H1 (cell line): ENCODE measurements at regions not wholly inside any gene's neighbourhood (a gene's known extent, or its start where the extent isn't known, plus 50 kb on each side); places are given as distances from the start of the nearest gene placed in this dataset.

Experiments
- CTCF ChIA-PET: fragments of 300-600 bp; sonication (Branson Sonifier 250); formaldehyde crosslinking; loops from one replicate; lab custom pipeline; 2021; ENCODE audit not compliant: partially characterized antibody; lab: Charles Lee
- POLR2A ChIA-PET: fragments of 300-600 bp; sonication (Branson Sonifier 250); formaldehyde crosslinking; loops from one replicate; lab custom pipeline; 2021; ENCODE audit warnings: inconsistent platforms; ENCODE audit not compliant: partially characterized antibody; lab: Charles Lee
- DNase-seq, 2 experiments: peaks; one replicate each; pipeline versions ENCODE4 v3.0.0 to v3.0.0-alpha.2; 2010 to 2022; ENCODE audit warnings: low spot score in 2 of 2, low read depth in 1 of 2, mixed read lengths in 1 of 2
- FAIRE-seq: peaks from 2 replicates; lab custom pipeline; 2011; peaks lifted over from hg19 to GRCh38; lab: Jason Lieb, UNC
- H2AFZ ChIP-seq: 2 replicates; pipeline ENCODE4 v1.8.1; 2012; ENCODE audit warnings: low read length, inconsistent platforms
- H2AK5ac ChIP-seq: 2 replicates; pipeline ENCODE4 v1.6.1; 2013; ENCODE audit warnings: low read depth, low read length
- H2BK120ac ChIP-seq: replicated peaks from 2 replicates; pipeline ENCODE3; 2013; ENCODE audit warnings: low read depth, low read length, inconsistent platforms
- H2BK12ac ChIP-seq: 2 replicates; pipeline ENCODE4 v1.6.1; 2013; ENCODE audit warnings: low read depth, low read length
- H2BK15ac ChIP-seq: 2 replicates; pipeline ENCODE4 v1.6.1; 2013; ENCODE audit warnings: low read length
- H2BK20ac ChIP-seq: 2 replicates; pipeline ENCODE4 v1.6.1; 2013; ENCODE audit warnings: low read length
- H2BK5ac ChIP-seq: 2 replicates; pipeline ENCODE4 v1.6.1; 2013; ENCODE audit warnings: low read depth, low read length
- H3K14ac ChIP-seq: 2 replicates; pipeline ENCODE4 v1.6.1; 2013; ENCODE audit warnings: inconsistent platforms; ENCODE audit not compliant: insufficient read length
- H3K18ac ChIP-seq: 2 replicates; pipeline ENCODE4 v1.6.1; 2013; ENCODE audit warnings: low read length; ENCODE audit errors: extremely low read depth
- H3K23ac ChIP-seq: 2 replicates; pipeline ENCODE4 v1.6.1; 2013; ENCODE audit warnings: inconsistent platforms; ENCODE audit not compliant: insufficient read length
- H3K23me2 ChIP-seq: 2 replicates; pipeline ENCODE4 v1.6.1; 2013; ENCODE audit warnings: low read depth, low read length
- H3K27ac ChIP-seq: 2 replicates; pipeline ENCODE4 v1.6.1; 2011; ENCODE audit warnings: low read depth, low read length, inconsistent platforms
- H3K27me3 ChIP-seq, 4 experiments: replicated peaks in 1 of 4; 1 replicate in 1 of 4; 2 replicates in 3 of 4; pipeline versions ENCODE4 v1.6.1 to v1.8.1; 2011 to 2013; ENCODE audit warnings: low read length in 3 of 4, mild to moderate bottlenecking in 3 of 4, inconsistent platforms in 2 of 4, mixed read lengths in 2 of 4, moderate library complexity in 1 of 4; ENCODE audit not compliant: control insufficient read depth in 3 of 4, insufficient read depth in 3 of 4; ENCODE audit errors: extremely low read depth in 1 of 4
- H3K36me3 ChIP-seq, 4 experiments: 2 replicates each; pipeline versions ENCODE4 v1.6.1 to v1.8.1; 2011 to 2013; ENCODE audit warnings: mild to moderate bottlenecking in 4 of 4, low read length in 3 of 4, moderate library complexity in 2 of 4, control low read depth in 1 of 4, inconsistent platforms in 1 of 4; ENCODE audit not compliant: insufficient read depth in 4 of 4, control insufficient read depth in 2 of 4
- H3K4ac ChIP-seq: replicated peaks from 2 replicates; pipeline ENCODE3; 2013; ENCODE audit warnings: low read length, low read depth, mixed read lengths, inconsistent platforms; ENCODE audit not compliant: insufficient read length
- H3K4me1 ChIP-seq, 4 experiments: replicated peaks in 1 of 4; 1 replicate in 1 of 4; 2 replicates in 3 of 4; pipeline versions ENCODE4 v1.6.1 to v1.8.1; 2011 to 2013; ENCODE audit warnings: low read length in 3 of 4, inconsistent platforms in 2 of 4, mixed read lengths in 1 of 4; ENCODE audit not compliant: insufficient read depth in 4 of 4, control insufficient read depth in 3 of 4
- H3K4me2 ChIP-seq, 2 experiments: 2 replicates each; pipeline versions ENCODE4 v1.6.1 to v1.8.1; 2011 to 2013; ENCODE audit warnings: low read depth in 2 of 2, low read length in 2 of 2, control low read depth in 1 of 2, inconsistent platforms in 1 of 2, mild to moderate bottlenecking in 1 of 2; ENCODE audit not compliant: insufficient read depth in 1 of 2
- H3K4me3 ChIP-seq, 4 experiments: fragments of 200-600, 300-600 bp in 1 of 4; sonication (generic), shearing (Covaris generic), sonication (Bioruptor Twin) in 1 of 4; 2 replicates each; pipeline versions ENCODE4 v1.5.1 to v1.8.1; 2011 to 2016; ENCODE audit warnings: low read length in 4 of 4, low read depth in 3 of 4, control low read depth in 2 of 4, inconsistent platforms in 2 of 4, mild to moderate bottlenecking in 2 of 4, mixed read lengths in 1 of 4, moderate library complexity in 1 of 4; ENCODE audit not compliant: insufficient read depth in 2 of 4; ENCODE audit errors: extremely low read depth in 1 of 4
- H3K56ac ChIP-seq: replicated peaks from 2 replicates; pipeline ENCODE3; 2013; ENCODE audit warnings: low read depth, mild to moderate bottlenecking, mixed read lengths, low read length, inconsistent platforms; ENCODE audit not compliant: insufficient read length
- H3K79me1 ChIP-seq: 2 replicates; pipeline ENCODE4 v1.6.1; 2013; ENCODE audit warnings: low read depth, low read length, control low read depth
- H3K79me2 ChIP-seq, 2 experiments: 2 replicates each; pipeline versions ENCODE4 v1.6.1 to v1.8.1; 2012 to 2013; ENCODE audit warnings: low read length in 2 of 2, mild to moderate bottlenecking in 2 of 2, inconsistent platforms in 1 of 2; ENCODE audit not compliant: insufficient read depth in 2 of 2, control insufficient read depth in 1 of 2
- H3K9ac ChIP-seq, 4 experiments: replicated peaks in 1 of 4; 1 replicate in 1 of 4; 2 replicates in 3 of 4; pipeline versions ENCODE4 v1.6.1 to v1.8.1; 2011 to 2013; ENCODE audit warnings: low read depth in 3 of 4, low read length in 3 of 4, control low read depth in 2 of 4, mild to moderate bottlenecking in 2 of 4, moderate library complexity in 2 of 4, inconsistent platforms in 1 of 4; ENCODE audit errors: extremely low read depth in 1 of 4
- H3K9me3 ChIP-seq, 2 experiments: 2 replicates each; pipeline versions ENCODE4 v1.6.1 to v1.8.1; 2012 to 2013; ENCODE audit warnings: mild to moderate bottlenecking in 2 of 2, moderate library complexity in 2 of 2, control low read depth in 1 of 2, inconsistent platforms in 1 of 2, low read depth in 1 of 2, low read length in 1 of 2, mixed read lengths in 1 of 2; ENCODE audit not compliant: insufficient read depth in 2 of 2
- H4K20me1 ChIP-seq, 2 experiments: replicated peaks in 1 of 2; 2 replicates each; pipeline versions ENCODE3 to v1.8.1; 2011 to 2013; ENCODE audit warnings: inconsistent platforms in 2 of 2, low read length in 2 of 2, mild to moderate bottlenecking in 1 of 2; ENCODE audit not compliant: insufficient read depth in 2 of 2, control insufficient read depth in 1 of 2
- H4K5ac ChIP-seq: 2 replicates; pipeline ENCODE4 v1.6.1; 2013; ENCODE audit warnings: low read length, low read depth, mixed read lengths, inconsistent platforms; ENCODE audit not compliant: insufficient read length
- H4K8ac ChIP-seq: 2 replicates; pipeline ENCODE4 v1.8.0; 2013; ENCODE audit warnings: mild to moderate bottlenecking, moderate library complexity, low read length, inconsistent platforms; ENCODE audit not compliant: insufficient read depth; ENCODE audit errors: extremely low read depth
- H4K91ac ChIP-seq: replicated peaks from 2 replicates; pipeline ENCODE3; 2013; ENCODE audit warnings: low read length, mixed read lengths, inconsistent platforms; ENCODE audit not compliant: insufficient read length
- RXRA ChIP-seq: IDR thresholded peaks from 2 replicates; pipeline ENCODE4 v1.6.1; 2011; ENCODE audit warnings: low read depth, mild to moderate bottlenecking, low read length, moderate library complexity; ENCODE audit not compliant: insufficient read depth
- TCF12 ChIP-seq: IDR thresholded peaks from 2 replicates; pipeline ENCODE4 v1.6.1; 2011; ENCODE audit warnings: low read depth, mild to moderate bottlenecking, low read length
- WGBS, 2 experiments: shearing (Covaris generic) in 1 of 2; methylation state at CpG; one replicate each; pipeline versions ENCODE4 v1.1.6 to v1.1.7; 2013 to 2015; ENCODE audit warnings: low lambda C conversion rate in 2 of 2, mixed read lengths in 2 of 2, inconsistent platforms in 1 of 2, low coverage in 1 of 2, missing lambda C conversion rate in 1 of 2; ENCODE audit not compliant: insufficient replicate concordance in 2 of 2, insufficient coverage in 1 of 2, insufficient read length in 1 of 2; ENCODE audit errors: extremely low coverage in 1 of 2, missing lambda C conversion rate in 1 of 2; 5-methylcytosine and 5-hydroxymethylcytosine counted together

GRCh38 chr9:119827126-119827525 lies 457.9 kb upstream of the BRINP1 start:
- Histone ChIP-seq H2BK12ac (no peak overlapping the region), H2AFZ (no peak overlapping the region), H3K27me3 (no peaks in the 10 kb centered on the region), H3K27ac (no peak overlapping the region), H3K23ac (no peak overlapping the region), H4K91ac (no peak overlapping the region), H3K18ac (no peak overlapping the region), H3K9ac (no peak overlapping the region), H3K56ac (no peak overlapping the region), H3K14ac (no peak overlapping the region), H3K4me3 (no peak overlapping the region), H2BK15ac (no peak overlapping the region), H3K79me1 (no peaks in the 10 kb centered on the region; the same call in 1 of the 2 replicates), H4K8ac (no peak overlapping the region), H3K4me1 (no peaks in the 10 kb centered on the region), H3K36me3 (no peaks in the 10 kb centered on the region), H3K4ac (no peak overlapping the region), H2BK120ac (no peak overlapping the region), H2AK5ac (no peak overlapping the region), H4K20me1 (no peaks in the 10 kb centered on the region), H2BK20ac (no peak overlapping the region), H2BK5ac (no peak overlapping the region), H3K9me3 (no peaks in the 10 kb centered on the region), H3K4me2 (no peak overlapping the region), H4K5ac (no peak overlapping the region), H3K79me2 (no peaks in the 10 kb centered on the region), H3K23me2 (no peaks in the 10 kb centered on the region)
- TF ChIP-seq TCF12 (no peak), RXRA (no peak)
- POLR2A ChIA-PET, result interaction anchor here (0.8 kb wide), 1 partner anchor 15 kb away, joined by 3 read pairs; no protein-coding TSS in a partner anchor
- FAIRE-seq, result no peak
- no peak for DNase-seq
- CTCF ChIA-PET, result interaction anchor here (0.9 to 1.6 kb wide), 2 partner anchors 16 to 47 kb away, joined by 3 to 6 read pairs; no protein-coding TSS in a partner anchor
- whole genome bisulfite sequencing, 2 experiments, result 88% methylated on average over 4 of the region's 4 CpGs; no CpG with 5 or more reads in 1 of the 2 experiments
